GM06990 (cell line): ENCODE measurements at regions not wholly inside any gene's neighbourhood (a gene's known extent, or its start where the extent isn't known, plus 50 kb on each side); places are given as distances from the start of the nearest gene placed in this dataset.
A peak's percentile ranks its signal among the peaks of the same experiment; 100 is the strongest.
"Not testable (repeated sequence)": the region's sequence is repeated elsewhere in the genome, so short reads cannot be mapped to it uniquely, and the experiment has no call there.

Experiments used
- DNase-seq: peaks from one replicate; pipeline ENCODE4 v3.0.0-alpha.2; 2011; ENCODE audit not compliant: insufficient read length; ENCODE audit errors: extremely low read depth
- H3K27me3 ChIP-seq: replicated peaks from 2 replicates; pipeline ENCODE4 v1.6.0; 2011; ENCODE audit warnings: low read length; ENCODE audit not compliant: control insufficient read depth, insufficient read depth
- H3K36me3 ChIP-seq: 2 replicates; pipeline ENCODE4 v1.5.1; 2011; ENCODE audit warnings: low read length; ENCODE audit not compliant: control insufficient read depth, insufficient read depth
- H3K4me3 ChIP-seq: replicated peaks from 2 replicates; pipeline ENCODE4 v1.5.1; 2011; ENCODE audit warnings: low read depth, mild to moderate bottlenecking, control low read depth, low read length
- CTCF ChIP-seq: IDR thresholded peaks from 2 replicates; pipeline ENCODE4 v1.5.1; 2011; ENCODE audit warnings: low read length, control low read depth, mild to moderate bottlenecking, inconsistent platforms; ENCODE audit not compliant: insufficient read depth, poor library complexity, severe bottlenecking

GRCh38 chr6:170005665-170006064 lies 254.2 kb downstream of the ERMARD start:
- H3K4me3 ChIP-seq, result no peak overlapping the region
- no peaks in the 10 kb centered on the region for H3K27me3 ChIP-seq
- no peak for DNase-seq
- TF ChIP-seq CTCF, result no peak
- H3K36me3 ChIP-seq, result no peaks in the 10 kb centered on the region

GRCh38 chr6:170004585-170005210 lies 253.3 kb downstream of the ERMARD start:
- no peak for DNase-seq
- H3K36me3 ChIP-seq, result no peaks in the 10 kb centered on the region
- TF ChIP-seq CTCF, result no peak
- H3K27me3 ChIP-seq, result no peaks in the 10 kb centered on the region
- H3K4me3 ChIP-seq, result no peak overlapping the region

GRCh38 chr6:170003451-170004160 lies 252.2 kb downstream of the ERMARD start:
- Histone ChIP-seq H3K4me3 (no peak overlapping the region), H3K27me3 (no peaks in the 10 kb centered on the region), H3K36me3 (no peaks in the 10 kb centered on the region)
- no peak for DNase-seq
- no peak for TF ChIP-seq CTCF

GRCh38 chr6:170003027-170003426 lies 251.6 kb downstream of the ERMARD start:
- no peak for DNase-seq

GRCh38 chr6:170001782-170002181 lies 250.4 kb downstream of the ERMARD start:
- not testable (repeated sequence) for H3K4me3 ChIP-seq, H3K36me3 ChIP-seq, DNase-seq, H3K27me3 ChIP-seq

More at GRCh38 chr6:170003027-170003426, 251.6 kb downstream of the ERMARD start:
- H3K27me3 ChIP-seq, result no peaks in the 10 kb centered on the region
- H3K36me3 ChIP-seq, result no peaks in the 10 kb centered on the region
- peak; percentile 16 for TF ChIP-seq CTCF
- H3K4me3 ChIP-seq, result no peak overlapping the region

GRCh38 chr6:170000071-170000843 lies 248.8 kb downstream of the ERMARD start:
- Histone ChIP-seq H3K36me3 (no peaks in the 10 kb centered on the region), H3K4me3 (no peak overlapping the region), H3K27me3 (no peaks in the 10 kb centered on the region)
- TF ChIP-seq CTCF, result no peak
- no peak for DNase-seq
